Activated CD4-positive, alpha-beta memory T cell treated with anti-CD3 and anti-CD28 coated beads for 36 hours (primary cell): ENCODE measurements at regions not wholly inside any gene's neighbourhood (a gene's known extent, or its start where the extent isn't known, plus 50 kb on each side); places are given as distances from the start of the nearest gene placed in this dataset.
"Not testable (repeated sequence)": the region's sequence is repeated elsewhere in the genome, so short reads cannot be mapped to it uniquely, and the experiment has no call there.

Experiments
- CTCF ChIA-PET: fragments of 350-600 bp; sonication (Branson Sonifier 250); formaldehyde crosslinking; loops from one replicate; lab custom pipeline; 2021; ENCODE audit warnings: antibody characterized with exemption, inconsistent platforms; lab: Charles Lee
- POLR2A ChIA-PET: fragments of 350-600 bp; sonication (Branson Sonifier 250); formaldehyde crosslinking; loops from one replicate; lab custom pipeline; 2021; ENCODE audit warnings: antibody characterized with exemption; lab: Charles Lee
- DNase-seq: peaks from one replicate; pipeline ENCODE4 v3.0.0-alpha.2; 2020
- H3K27ac Mint-ChIP-seq: one replicate; pipeline ENCODE4 v1.8.0; 2021; ENCODE audit warnings: mixed read lengths
- H3K27me3 Mint-ChIP-seq: one replicate; pipeline ENCODE4 v1.8.0; 2021; ENCODE audit warnings: mixed read lengths
- H3K36me3 Mint-ChIP-seq: one replicate; pipeline ENCODE4 v1.8.0; 2021; ENCODE audit warnings: mixed read lengths
- H3K4me1 Mint-ChIP-seq: one replicate; pipeline ENCODE4 v1.8.0; 2021; ENCODE audit warnings: low read depth, mixed read lengths
- H3K4me3 Mint-ChIP-seq: one replicate; pipeline ENCODE4 v1.8.0; 2021; ENCODE audit warnings: mild to moderate bottlenecking, mixed read lengths
- H3K9me3 Mint-ChIP-seq: one replicate; pipeline ENCODE4 v1.8.0; 2021; ENCODE audit warnings: mixed read lengths
- intact Hi-C: fragments of 100-400 bp; cut with micrococcal nuclease; formaldehyde crosslinking; loops from one replicate; pipeline ENCODE4 v1.15.1; 2023

DNA sequence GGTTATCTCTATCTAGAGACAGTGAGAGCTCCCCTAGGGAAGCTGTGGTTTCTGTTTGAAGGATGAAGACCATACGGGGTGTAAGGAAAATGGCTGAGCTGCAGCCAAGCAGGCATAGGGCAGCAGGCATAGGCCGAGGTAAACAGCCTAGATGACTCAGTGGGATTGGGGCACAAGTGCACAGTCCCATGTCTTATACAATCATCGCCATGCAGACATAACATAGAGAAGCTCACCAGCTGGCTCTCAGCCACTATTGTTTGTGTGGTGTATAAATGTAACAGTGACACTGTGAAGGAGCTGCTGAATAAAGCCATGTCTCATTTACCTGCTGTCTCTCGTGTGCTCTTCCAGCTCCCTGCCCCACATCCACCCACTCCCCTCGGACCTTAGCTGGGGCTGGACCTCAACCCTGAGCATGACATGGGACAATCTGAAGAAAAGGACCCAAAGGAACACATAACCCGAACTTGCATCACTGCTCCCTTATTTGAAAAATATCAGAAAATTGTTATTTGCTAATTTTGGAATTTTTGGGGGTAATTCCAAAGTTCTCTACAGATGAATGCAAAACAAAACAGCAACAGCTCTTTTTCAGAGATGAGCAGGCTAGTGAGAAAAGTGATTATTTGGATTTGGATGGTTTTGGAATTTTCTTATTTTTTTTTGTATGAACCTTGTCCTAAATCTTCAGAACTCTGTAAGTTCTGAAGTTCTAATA, 582.7 kb downstream of the REEP3 start:
- Mint-ChIP-seq H3K9me3 (no peaks in the 10 kb centered on the region), H3K27me3 (no peaks in the 10 kb centered on the region), H3K4me3 (no peak overlapping the region), H3K27ac (no peak overlapping the region), H3K36me3 (no peaks in the 10 kb centered on the region), H3K4me1 (no peaks in the 10 kb centered on the region)
- DNase-seq = no peak
- ChIA-PET POLR2A (no interaction called here), CTCF (interaction anchor here (1.1 kb wide), 1 partner anchor 61 kb away, joined by 3 read pairs; no protein-coding TSS in a partner anchor)
- intact Hi-C loops = no loop called here

GRCh38 chr10:64109926-64110495, 588.8 kb downstream of the REEP3 start:
- POLR2A ChIA-PET = no interaction called here
- no peak overlapping the region for H3K27ac Mint-ChIP-seq
- CTCF ChIA-PET = no interaction called here
- H3K27me3 Mint-ChIP-seq = no peaks in the 10 kb centered on the region
- intact Hi-C loops = no loop called here
- no peak overlapping the region for H3K4me3 Mint-ChIP-seq
- H3K4me1 Mint-ChIP-seq = no peaks in the 10 kb centered on the region
- no peaks in the 10 kb centered on the region for H3K36me3 Mint-ChIP-seq
- DNase-seq = no peak
- no peaks in the 10 kb centered on the region for H3K9me3 Mint-ChIP-seq

DNA sequence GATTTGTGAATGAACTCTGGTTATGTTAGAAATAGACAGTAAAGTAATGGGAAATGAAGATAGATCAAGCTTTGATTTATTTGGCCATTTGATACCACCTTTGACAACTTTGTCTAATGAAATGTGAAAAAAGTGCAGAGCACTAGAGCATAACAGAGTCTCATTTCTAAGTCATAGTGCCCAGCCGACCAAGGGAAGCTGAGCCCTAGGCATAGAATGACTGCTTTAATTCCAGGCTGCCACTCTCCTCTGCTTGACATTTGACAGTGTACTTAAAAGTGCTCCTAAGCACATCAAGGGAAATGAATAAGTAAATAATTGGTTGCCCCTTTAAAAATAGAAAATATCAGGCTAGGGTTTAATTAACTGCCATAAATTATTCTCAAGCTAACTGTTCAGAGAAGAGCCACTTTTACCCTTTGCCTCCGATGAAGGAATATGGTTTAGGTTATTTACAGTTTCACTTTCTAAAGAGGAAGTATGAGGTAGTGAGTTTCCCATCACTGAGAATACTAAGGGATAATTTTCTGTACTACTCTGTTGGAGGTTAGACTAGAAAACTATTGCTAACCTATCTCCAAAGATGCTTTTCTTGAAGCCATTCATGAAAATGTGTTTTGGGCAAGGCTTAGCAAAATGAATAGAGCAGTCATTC, 591.6 kb downstream of the REEP3 start:
- ChIA-PET CTCF (interaction anchor here (1.6 kb wide), 1 partner anchor 70 kb away, joined by 3 read pairs; no protein-coding TSS in a partner anchor), POLR2A (no interaction called here)
- Mint-ChIP-seq H3K9me3 (no peaks in the 10 kb centered on the region), H3K4me3 (no peak overlapping the region), H3K27ac (no peak overlapping the region), H3K36me3 (no peaks in the 10 kb centered on the region), H3K27me3 (no peaks in the 10 kb centered on the region), H3K4me1 (no peaks in the 10 kb centered on the region)
- DNase-seq = no peak
- intact Hi-C loops = no loop called here

- Mint-ChIP-seq H3K27me3 (no peaks in the 10 kb centered on the region), H3K4me1 (no peaks in the 10 kb centered on the region), H3K4me3 (no peak overlapping the region), H3K27ac (no peak overlapping the region), H3K9me3 (no peaks in the 10 kb centered on the region), H3K36me3 (no peaks in the 10 kb centered on the region)
- intact Hi-C loops = no loop called here
- POLR2A ChIA-PET = no interaction called here
- CTCF ChIA-PET = interaction anchor here (1.6 kb wide), 1 partner anchor 71 kb away, joined by 3 read pairs; no protein-coding TSS in a partner anchor
- DNase-seq = no peak
Measured at GRCh38 chr10:64113375-64113774, 592.2 kb downstream of the REEP3 start.

- no peak for DNase-seq
- no peak overlapping the region for H3K27ac Mint-ChIP-seq
- no peaks in the 10 kb centered on the region for H3K4me1 Mint-ChIP-seq
- H3K9me3 Mint-ChIP-seq = no peaks in the 10 kb centered on the region
- POLR2A ChIA-PET = no interaction called here
- CTCF ChIA-PET = interaction anchor here (1.6 kb wide), 1 partner anchor 71 kb away, joined by 3 read pairs; no protein-coding TSS in a partner anchor
- intact Hi-C loops = no loop called here
- H3K27me3 Mint-ChIP-seq = no peaks in the 10 kb centered on the region
- H3K4me3 Mint-ChIP-seq = no peak overlapping the region
- no peaks in the 10 kb centered on the region for H3K36me3 Mint-ChIP-seq
Measured at GRCh38 chr10:64113792-64114191, 592.6 kb downstream of the REEP3 start.

GRCh38 chr10:64115471-64115870, 594.3 kb downstream of the REEP3 start:
- ChIA-PET CTCF (no interaction called here), POLR2A (no interaction called here)
- intact Hi-C loops = no loop called here
- no peak for DNase-seq
- H3K4me1 Mint-ChIP-seq = no peaks in the 10 kb centered on the region
- H3K4me3 Mint-ChIP-seq = no peak overlapping the region
- H3K27me3 Mint-ChIP-seq = no peaks in the 10 kb centered on the region
- no peaks in the 10 kb centered on the region for H3K36me3 Mint-ChIP-seq
- no peak overlapping the region for H3K27ac Mint-ChIP-seq
- H3K9me3 Mint-ChIP-seq = no peaks in the 10 kb centered on the region

GRCh38 chr10:64115908-64116643, 594.9 kb downstream of the REEP3 start:
- Mint-ChIP-seq H3K4me1 (no peaks in the 10 kb centered on the region), H3K27me3 (no peaks in the 10 kb centered on the region), H3K36me3 (no peaks in the 10 kb centered on the region), H3K27ac (no peak overlapping the region), H3K9me3 (no peaks in the 10 kb centered on the region), H3K4me3 (no peak overlapping the region)
- intact Hi-C loops = no loop called here
- ChIA-PET POLR2A (no interaction called here), CTCF (no interaction called here)
- DNase-seq = no peak

GRCh38 chr10:64116707-64117106, 595.5 kb downstream of the REEP3 start:
- Mint-ChIP-seq H3K36me3 (no peaks in the 10 kb centered on the region), H3K9me3 (no peaks in the 10 kb centered on the region), H3K4me3 (no peak overlapping the region), H3K27ac (no peak overlapping the region), H3K4me1 (no peaks in the 10 kb centered on the region), H3K27me3 (no peaks in the 10 kb centered on the region)
- CTCF ChIA-PET = no interaction called here
- POLR2A ChIA-PET = no interaction called here
- no peak for DNase-seq
- intact Hi-C loops = no loop called here

GRCh38 chr10:64118736-64119135, 597.5 kb downstream of the REEP3 start:
- H3K27me3 Mint-ChIP-seq = no peaks in the 10 kb centered on the region
- H3K27ac Mint-ChIP-seq = no peak overlapping the region
- ChIA-PET POLR2A (no interaction called here), CTCF (no interaction called here)
- no peaks in the 10 kb centered on the region for H3K4me1 Mint-ChIP-seq
- DNase-seq = no peak
- intact Hi-C loops = no loop called here
- no peaks in the 10 kb centered on the region for H3K9me3 Mint-ChIP-seq
- H3K4me3 Mint-ChIP-seq = no peak overlapping the region
- H3K36me3 Mint-ChIP-seq = no peaks in the 10 kb centered on the region

GRCh38 chr10:64120301-64120980, 599.2 kb downstream of the REEP3 start:
- intact Hi-C loops, H3K4me1 Mint-ChIP-seq, H3K36me3 Mint-ChIP-seq, CTCF ChIA-PET, H3K27me3 Mint-ChIP-seq, DNase-seq, H3K4me3 Mint-ChIP-seq, H3K9me3 Mint-ChIP-seq, POLR2A ChIA-PET, H3K27ac Mint-ChIP-seq: not testable (repeated sequence)

DNA sequence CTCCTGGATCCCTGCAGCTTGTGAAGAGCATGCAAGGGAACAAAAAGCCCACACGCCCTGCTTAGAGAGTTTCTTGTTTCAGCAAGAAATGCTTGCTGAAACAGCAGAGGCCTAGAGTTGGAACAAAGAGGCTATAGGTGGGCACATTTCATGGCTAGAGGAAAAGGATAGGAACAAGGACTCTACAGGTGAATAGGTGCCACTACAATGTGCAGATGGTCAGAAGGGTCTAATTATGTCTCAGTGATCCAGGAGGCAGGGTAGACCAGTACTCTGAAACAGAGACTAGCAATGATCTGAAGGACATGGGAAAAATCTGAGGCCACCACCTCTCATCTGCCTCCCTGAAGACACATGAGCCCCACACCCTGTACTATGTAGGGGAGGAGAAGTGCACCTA, 609.0 kb downstream of the REEP3 start:
- POLR2A ChIA-PET = no interaction called here
- no peaks in the 10 kb centered on the region for H3K27me3 Mint-ChIP-seq
- H3K27ac Mint-ChIP-seq = no peak overlapping the region
- no peaks in the 10 kb centered on the region for H3K36me3 Mint-ChIP-seq
- CTCF ChIA-PET = no interaction called here
- no peaks in the 10 kb centered on the region for H3K4me1 Mint-ChIP-seq
- DNase-seq = no peak
- intact Hi-C loops = no loop called here
- H3K4me3 Mint-ChIP-seq = no peak overlapping the region
- H3K9me3 Mint-ChIP-seq = peaks cover 2% of the 10 kb centered on the region

DNA sequence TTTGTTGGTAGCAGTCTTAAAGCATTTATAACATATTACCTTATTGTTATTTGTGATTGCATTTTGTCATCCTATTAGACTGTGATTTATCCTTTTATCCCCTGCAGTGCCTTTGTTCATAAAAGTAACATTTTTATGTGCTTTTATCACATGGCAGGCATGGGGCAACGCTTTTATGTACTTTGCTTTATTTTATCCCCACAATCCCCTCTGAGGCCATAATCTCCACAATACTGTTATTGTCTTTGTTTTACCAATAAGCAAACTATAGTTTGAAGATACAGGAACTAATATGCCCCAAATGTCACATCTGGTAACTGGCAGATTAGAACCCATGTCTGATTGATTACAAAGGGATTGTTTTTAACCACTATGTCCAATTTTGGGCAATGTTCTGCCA, 613.5 kb downstream of the REEP3 start:
- DNase-seq = no peak
- Mint-ChIP-seq H3K4me1 (no peaks in the 10 kb centered on the region), H3K9me3 (no peaks in the 10 kb centered on the region), H3K4me3 (no peak overlapping the region), H3K36me3 (no peaks in the 10 kb centered on the region), H3K27ac (no peak overlapping the region), H3K27me3 (no peaks in the 10 kb centered on the region)
- ChIA-PET CTCF (no interaction called here), POLR2A (no interaction called here)
- intact Hi-C loops = no loop called here
